Pulmonary artery endothelial cell (primary cell): ENCODE measurements at regions not wholly inside any gene's neighbourhood (a gene's known extent, or its start where the extent isn't known, plus 50 kb on each side); places are given as distances from the start of the nearest gene placed in this dataset.
"Not testable (repeated sequence)": the region's sequence is repeated elsewhere in the genome, so short reads cannot be mapped to it uniquely, and the experiment has no call there.

Experiments used
- DNase-seq: peaks from one replicate; pipeline ENCODE4 v3.0.0-alpha.2; 2011; ENCODE audit warnings: low read depth, low spot score

- DNase-seq = no peak
Measured at GRCh38 chr3:5357089-5357488, 169.6 kb downstream of the EDEM1 start.

- no peak for DNase-seq
Measured at GRCh38 chr3:5358911-5359310, 171.4 kb downstream of the EDEM1 start.

- DNase-seq = no peak
Measured at GRCh38 chr3:5360453-5360852, 172.9 kb downstream of the EDEM1 start.

- DNase-seq = no peak
Measured at GRCh38 chr3:5366746-5367145, 179.2 kb downstream of the EDEM1 start.

GRCh38 chr3:5371555-5371954 lies 184.0 kb downstream of the EDEM1 start:
- DNase-seq = not testable (repeated sequence)

- DNase-seq = no peak
Measured at GRCh38 chr3:5376761-5377160, 189.3 kb downstream of the EDEM1 start.

GRCh38 chr3:5379266-5379665 lies 191.8 kb downstream of the EDEM1 start:
- not testable (repeated sequence) for DNase-seq

- not testable (repeated sequence) for DNase-seq
Measured at GRCh38 chr3:5383486-5384263, 196.2 kb downstream of the EDEM1 start.

- DNase-seq = no peak
Measured at GRCh38 chr3:5384557-5385236, 197.2 kb downstream of the EDEM1 start.

- no peak for DNase-seq
Measured at GRCh38 chr3:5388091-5388490, 200.6 kb downstream of the EDEM1 start.

GRCh38 chr3:5389057-5389456 lies 201.6 kb downstream of the EDEM1 start:
- no peak for DNase-seq

- no peak for DNase-seq
Measured at GRCh38 chr3:5390221-5390620, 202.7 kb downstream of the EDEM1 start.

- no peak for DNase-seq
Measured at GRCh38 chr3:5390936-5391625, 203.6 kb downstream of the EDEM1 start.

- no peak for DNase-seq
Measured at GRCh38 chr3:5401002-5401401, 213.5 kb downstream of the EDEM1 start.

GRCh38 chr3:5404718-5405117 lies 217.2 kb downstream of the EDEM1 start:
- no peak for DNase-seq

- DNase-seq = no peak
Measured at GRCh38 chr3:5411786-5412185, 224.3 kb downstream of the EDEM1 start.

GRCh38 chr3:5423076-5423475 lies 235.6 kb downstream of the EDEM1 start:
- DNase-seq = no peak

- DNase-seq = no peak
Measured at GRCh38 chr3:5423523-5423922, 236.0 kb downstream of the EDEM1 start.

- no peak for DNase-seq
Measured at GRCh38 chr3:5425371-5425770, 237.9 kb downstream of the EDEM1 start.

- DNase-seq = peak; percentile 3
Measured at GRCh38 chr3:5426094-5426883, 238.8 kb downstream of the EDEM1 start.

GRCh38 chr3:5427021-5427420 lies 239.5 kb downstream of the EDEM1 start:
- no peak for DNase-seq

- no peak for DNase-seq
Measured at GRCh38 chr3:5427938-5428337, 240.4 kb downstream of the EDEM1 start.
